GM12892 (cell line): ENCODE measurements at regions not wholly inside any gene's neighbourhood (a gene's known extent, or its start where the extent isn't known, plus 50 kb on each side); places are given as distances from the start of the nearest gene placed in this dataset.

Experiments
- POLR2A ChIP-seq: IDR thresholded peaks from 2 replicates; pipeline ENCODE4 v1.6.1; 2011; ENCODE audit warnings: low read depth, low read length, control low read depth
- POLR2AphosphoS5 ChIP-seq: IDR thresholded peaks from 2 replicates; pipeline ENCODE4 v1.6.1; 2011; ENCODE audit warnings: low read depth, low read length, control low read depth

- no peak for TF ChIP-seq POLR2A
- TF ChIP-seq POLR2AphosphoS5: no peak
Measured at GRCh38 chr4:14169460-14169859, 541.9 kb upstream of the BOD1L1 start.
